Thyroid gland (tissue), 4 donors: ENCODE measurements at regions not wholly inside any gene's neighbourhood (a gene's known extent, or its start where the extent isn't known, plus 50 kb on each side); places are given as distances from the start of the nearest gene placed in this dataset.

ENCODE experiments used
- DNase-seq, 2 donors: peaks; one replicate each; pipeline ENCODE4 v3.0.0-alpha.2; 2019
- H3K27ac ChIP-seq, 3 donors: fragments of 200-600 bp; sonication (generic); 1 replicate in 2 of 3; 2 replicates in 1 of 3; pipeline ENCODE4 v1.5.1; 2016 to 2019; ENCODE audit warnings: mild to moderate bottlenecking in 1 of 3, moderate library complexity in 1 of 3
- H3K27me3 ChIP-seq: fragments of 200-600 bp; sonication (generic); one replicate; pipeline ENCODE4 v1.5.1; 2019
- H3K36me3 ChIP-seq, 2 donors: fragments of 200-600 bp; sonication (generic); one replicate each; pipeline ENCODE4 v1.5.1; 2016 to 2019
- H3K4me1 ChIP-seq, 2 donors: fragments of 200-600 bp; sonication (generic); one replicate each; pipeline ENCODE4 v1.5.1; 2017 to 2019
- H3K4me3 ChIP-seq, 3 donors: fragments of 200-600 bp; sonication (generic); replicated peaks in 1 of 3; 1 replicate in 2 of 3; 2 replicates in 1 of 3; pipeline ENCODE4 v1.5.1; 2016; ENCODE audit warnings: mild to moderate bottlenecking in 1 of 3
- H3K9me3 ChIP-seq: fragments of 200-600 bp; sonication (generic); one replicate; pipeline ENCODE4 v1.5.1; 2017
- CTCF ChIP-seq, 6 experiments: fragments of 200-600 bp in 3 of 6; fragments of 450-650 bp in 3 of 6; sonication (generic) in 3 of 6; IDR thresholded peaks; one replicate each; pipeline ENCODE4 v1.5.1; 2016 to 2019; ENCODE audit warnings: antibody characterized with exemption in 6 of 6, mild to moderate bottlenecking in 2 of 6, inconsistent platforms in 1 of 6, moderate library complexity in 1 of 6
- POLR2A ChIP-seq, 2 donors: fragments of 450-650 bp; IDR thresholded peaks; one replicate each; pipeline ENCODE4 v1.6.1; 2017; ENCODE audit warnings: antibody characterized with exemption in 2 of 2, mild to moderate bottlenecking in 2 of 2, moderate library complexity in 1 of 2
- WGBS, 2 donors: methylation state at CpG; one replicate each; pipeline ENCODE4 v1.1.5; 2017; 5-methylcytosine and 5-hydroxymethylcytosine counted together
- intact Hi-C: fragments of 100-400 bp; cut with DNase I; formaldehyde crosslinking; loops from one replicate; pipeline ENCODE4 v1.15.1; 2023

- Histone ChIP-seq H3K9me3 (no peaks in the 10 kb centered on the region), H3K27ac (no peak overlapping the region), H3K4me1 (no peaks in the 10 kb centered on the region), H3K4me3 (no peak overlapping the region), H3K36me3 (no peaks in the 10 kb centered on the region), H3K27me3 (no peaks in the 10 kb centered on the region)
- intact Hi-C loops = no loop called here
- no peak for DNase-seq
- 56 to 60% methylated on average over 5 of the region's 5 CpGs for WGBS, 2 donors
- no peak for TF ChIP-seq POLR2A (IDR thresholded peaks at IDR 0.05)
These were observed 391.5 kb downstream of the FGF10 start for GRCh38 chr5:43997647-43998272.

GRCh38 chr5:43996221-43996620, 393.0 kb downstream of the FGF10 start:
- Histone ChIP-seq H3K9me3 (no peaks in the 10 kb centered on the region), H3K36me3 (no peaks in the 10 kb centered on the region), H3K4me1 (no peaks in the 10 kb centered on the region), H3K27me3 (no peaks in the 10 kb centered on the region), H3K27ac (no peak overlapping the region), H3K4me3 (no peak overlapping the region)
- 92 to 96% methylated on average over 2 of the region's 2 CpGs for WGBS, 2 donors
- TF ChIP-seq POLR2A (IDR thresholded peaks at IDR 0.05) = no peak
- TF ChIP-seq CTCF (IDR thresholded peaks at IDR 0.05) = no peak
- DNase-seq = no peak
- intact Hi-C loops = no loop called here

- WGBS, 2 donors = 66 to 72% methylated on average over 3 of the region's 3 CpGs
- TF ChIP-seq CTCF (IDR thresholded peaks at IDR 0.05) (no peak), POLR2A (IDR thresholded peaks at IDR 0.05) (no peak)
- Histone ChIP-seq H3K27me3 (no peaks in the 10 kb centered on the region), H3K36me3 (no peaks in the 10 kb centered on the region), H3K9me3 (no peaks in the 10 kb centered on the region), H3K4me3 (no peak overlapping the region), H3K27ac (no peak overlapping the region), H3K4me1 (no peaks in the 10 kb centered on the region)
- DNase-seq = no peak
- intact Hi-C loops = no loop called here
These were observed 391.4 kb downstream of the NNT start for GRCh38 chr5:43994352-43994708.

- Histone ChIP-seq H3K27ac (no peak overlapping the region), H3K9me3 (no peaks in the 10 kb centered on the region), H3K27me3 (no peaks in the 10 kb centered on the region), H3K36me3 (no peaks in the 10 kb centered on the region), H3K4me3 (no peak overlapping the region), H3K4me1 (no peaks in the 10 kb centered on the region)
- intact Hi-C loops = no loop called here
- 68 to 72% methylated on average over 9 of the region's 9 CpGs for WGBS, 2 donors
- no peak for DNase-seq
- TF ChIP-seq CTCF (IDR thresholded peaks at IDR 0.05) (no peak), POLR2A (IDR thresholded peaks at IDR 0.05) (no peak)
These were observed 390.8 kb downstream of the NNT start for GRCh38 chr5:43993634-43994351.

- no peaks in the 10 kb centered on the region for H3K36me3 ChIP-seq
- no peaks in the 10 kb centered on the region for H3K27me3 ChIP-seq
- H3K4me1 ChIP-seq = no peaks in the 10 kb centered on the region
- no peaks in the 10 kb centered on the region for H3K9me3 ChIP-seq
- H3K4me3 ChIP-seq = no peak overlapping the region
- 75 to 76% methylated on average over 3 of the region's 3 CpGs for WGBS, 2 donors
- no peak overlapping the region for H3K27ac ChIP-seq
- TF ChIP-seq POLR2A (IDR thresholded peaks at IDR 0.05) = no peak
- TF ChIP-seq CTCF (IDR thresholded peaks at IDR 0.05) = no peak
- no peak for DNase-seq
- intact Hi-C loops = no loop called here
These were observed 382.4 kb downstream of the NNT start for GRCh38 chr5:43985411-43985810.
